Kasumi-1 (cell line): ENCODE measurements at regions not wholly inside any gene's neighbourhood (a gene's known extent, or its start where the extent isn't known, plus 50 kb on each side); places are given as distances from the start of the nearest gene placed in this dataset.
A peak's percentile ranks its signal among the peaks of the same experiment; 100 is the strongest.

ENCODE experiments used
- DNase-seq, 2 experiments: peaks; one replicate each; lab custom pipeline; 2025; lab: John Stamatoyannopoulos, UW

DNA sequence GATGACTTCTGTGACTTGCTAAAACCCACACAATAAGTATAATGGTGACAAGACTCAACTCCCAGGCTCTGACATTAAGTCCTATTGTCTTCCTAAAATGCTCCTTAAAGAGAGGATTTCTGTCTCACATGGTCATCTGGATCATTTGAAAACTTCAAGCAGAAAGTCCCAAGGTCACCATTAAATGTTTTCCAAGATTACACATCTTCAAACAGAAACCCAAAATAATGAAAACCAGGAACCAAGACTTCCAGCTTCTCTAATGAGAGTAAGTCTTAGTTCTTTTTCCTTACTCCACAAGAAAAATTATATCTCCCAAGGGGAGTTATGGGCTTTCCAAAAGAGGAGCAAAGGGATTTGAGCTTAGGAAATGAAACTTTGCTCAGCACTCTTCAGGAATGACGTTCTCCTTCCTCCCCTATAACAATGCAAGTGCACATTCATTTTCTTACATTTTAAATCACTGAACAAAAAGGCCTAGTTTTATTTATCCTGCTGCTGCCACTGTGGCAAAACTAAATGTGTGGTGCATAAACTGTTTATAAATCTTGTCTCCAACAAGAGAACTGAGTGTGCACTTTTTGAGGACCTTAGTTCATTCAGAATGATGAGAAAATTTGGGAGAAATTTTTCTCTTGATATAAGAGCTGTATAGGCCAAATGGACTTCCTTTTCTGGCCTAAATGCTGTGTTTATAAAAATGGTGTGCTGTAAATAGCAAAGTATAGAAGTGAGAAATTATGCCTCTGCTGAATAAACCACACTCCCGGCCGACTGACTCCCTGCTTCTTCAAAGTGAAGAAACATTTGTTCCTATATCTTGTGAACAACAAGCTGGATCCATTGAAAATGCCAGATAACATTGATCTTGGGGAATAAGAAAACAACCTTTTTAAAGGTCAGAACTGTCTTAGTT, 148.4 kb upstream of the PLEKHG7 start:
- DNase-seq, result no peak

DNA sequence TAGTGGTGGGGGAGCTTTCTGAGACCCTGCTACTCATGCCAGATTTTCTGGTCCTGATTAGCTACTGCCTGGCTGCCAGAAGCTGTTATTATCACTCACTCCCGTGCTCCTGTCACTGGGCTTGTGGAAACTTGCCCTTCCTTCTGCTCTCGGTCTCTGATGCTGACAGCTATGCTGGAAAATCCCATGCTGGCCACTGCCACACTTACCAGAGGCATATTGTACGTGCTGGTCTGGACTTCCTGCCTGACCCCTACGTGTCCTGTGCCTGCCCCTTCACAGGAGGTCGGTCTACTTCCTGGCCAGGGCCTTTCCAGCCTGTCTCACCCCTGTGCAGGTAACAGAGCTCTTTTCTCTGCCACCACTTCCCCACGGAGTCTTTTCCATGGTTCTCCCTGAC, 149.4 kb upstream of the PLEKHG7 start:
- no peak for DNase-seq

DNA sequence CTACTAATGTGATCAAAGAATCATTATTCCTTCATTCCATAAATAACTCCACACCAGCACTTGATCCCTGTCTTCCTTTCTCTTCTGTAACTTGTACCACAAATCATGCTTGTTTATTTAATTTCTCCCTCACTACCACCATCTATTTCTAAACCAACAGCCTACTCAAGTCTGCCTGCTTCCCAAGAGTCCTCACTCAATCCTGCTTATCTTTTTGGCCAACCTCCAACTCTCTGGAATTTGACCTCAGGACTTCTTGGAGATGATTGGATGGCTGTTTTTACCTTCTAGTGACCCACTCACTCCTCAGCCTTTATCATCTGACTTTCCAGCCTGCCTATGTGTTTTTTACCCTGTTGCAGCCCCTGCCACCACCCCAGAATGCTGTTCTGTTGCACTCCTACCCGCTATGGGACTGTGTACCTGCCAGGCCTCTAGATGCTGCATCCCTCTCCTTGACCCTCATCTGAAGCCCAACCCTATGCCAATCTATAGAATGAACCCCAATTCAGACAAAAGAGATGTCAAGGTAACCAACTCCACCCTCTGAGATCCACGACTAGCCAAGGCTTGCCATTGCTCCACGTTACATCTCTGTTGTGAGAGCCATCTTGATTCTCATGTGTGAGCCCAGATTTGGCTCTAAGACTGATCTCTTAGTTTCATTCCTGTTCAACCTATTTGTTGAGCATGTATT, 150.2 kb upstream of the PLEKHG7 start:
- DNase-seq, result no peak

DNA sequence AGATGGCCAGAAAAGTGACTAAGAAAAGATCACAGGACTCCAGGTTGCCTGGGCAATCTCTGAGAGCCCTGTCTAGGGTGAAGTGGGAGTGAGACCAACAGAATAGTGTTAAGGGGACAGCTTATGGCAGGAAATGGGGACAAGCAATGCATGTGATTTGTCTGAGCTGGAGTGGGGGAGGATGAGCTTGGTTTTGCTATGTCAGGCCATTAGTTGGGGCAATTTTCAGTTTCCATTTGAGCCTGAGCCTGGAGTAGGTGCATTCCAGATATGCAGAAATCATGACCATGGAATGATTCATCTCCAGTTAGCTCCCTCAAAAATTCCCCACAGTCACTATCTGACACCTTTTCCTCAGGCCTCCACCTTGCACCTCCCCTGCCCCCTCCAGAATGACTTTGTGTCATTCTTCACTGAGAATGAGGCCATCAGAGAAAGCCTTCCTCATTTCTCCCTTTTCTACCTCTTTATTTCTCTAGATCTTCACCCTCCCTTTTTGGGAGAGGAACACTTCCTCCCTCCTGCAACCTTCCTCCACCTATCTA, 150.9 kb upstream of the PLEKHG7 start:
- no peak for DNase-seq

- DNase-seq, result no peak
Measured at GRCh38 chr12:92551210-92551609, 151.6 kb upstream of the PLEKHG7 start.

DNA sequence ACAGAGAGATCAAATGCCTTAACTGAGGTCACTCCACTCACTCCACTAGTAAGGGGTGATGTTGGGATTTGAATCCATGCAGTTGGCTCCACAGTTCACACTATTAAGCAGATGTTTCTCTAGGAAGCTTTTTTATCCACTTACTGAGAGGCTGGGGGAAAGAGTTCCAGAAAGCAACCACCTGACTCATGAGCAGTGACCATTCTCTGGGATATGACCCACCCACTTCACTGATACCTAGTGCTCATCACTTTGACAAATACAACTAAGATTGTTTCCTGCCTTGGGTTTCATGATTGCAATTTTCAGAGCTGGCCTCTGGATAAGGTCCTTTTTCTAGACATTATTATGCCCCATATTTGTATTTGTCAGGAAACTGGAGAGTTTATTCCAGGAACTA, 152.1 kb upstream of the PLEKHG7 start:
- no peak for DNase-seq

- no peak for DNase-seq
Measured at GRCh38 chr12:92550254-92550653, 152.5 kb upstream of the PLEKHG7 start.

DNA sequence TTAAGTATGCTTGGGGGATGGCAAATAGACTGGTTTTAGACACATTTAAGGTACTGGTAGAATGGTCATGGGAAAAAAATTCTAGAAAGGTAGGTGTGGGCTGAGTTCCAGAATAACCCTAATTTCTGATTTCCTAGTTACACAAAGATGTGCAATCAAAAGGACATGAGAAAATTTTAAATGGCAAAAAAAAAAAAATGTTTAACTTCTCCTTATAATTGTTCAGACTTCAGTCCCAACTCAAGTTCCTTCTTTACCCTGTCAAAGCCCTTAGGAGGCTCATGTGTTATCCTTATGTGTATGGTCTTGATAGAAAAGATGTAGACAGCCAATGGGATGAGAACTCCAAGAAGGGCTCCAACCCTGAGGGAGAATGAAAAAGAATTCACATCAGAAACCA, 153.3 kb upstream of the PLEKHG7 start:
- DNase-seq, result no peak

GRCh38 chr12:92547906-92548305, 154.9 kb upstream of the PLEKHG7 start:
- no peak for DNase-seq

DNA sequence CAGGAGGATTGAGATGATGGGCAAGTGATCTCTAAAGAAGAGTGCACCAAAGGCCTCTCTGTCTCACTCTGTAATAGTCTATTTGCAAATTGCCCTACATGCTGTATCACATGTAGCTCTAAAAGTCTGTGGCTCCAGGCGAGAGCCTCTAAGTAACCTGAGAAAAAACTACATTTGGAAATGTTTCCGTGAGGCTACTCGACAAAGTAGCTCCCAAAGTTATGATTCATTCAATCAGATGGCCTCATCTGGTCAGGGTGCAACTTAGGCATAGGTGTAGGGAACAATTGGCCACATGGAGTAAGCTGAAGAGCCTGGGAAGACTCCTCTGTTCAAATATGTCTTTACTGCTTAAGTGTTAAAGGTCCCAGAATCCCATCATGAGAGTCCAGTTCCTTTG, 155.4 kb upstream of the PLEKHG7 start:
- DNase-seq, result no peak

- no peak for DNase-seq
Measured at GRCh38 chr12:92546635-92547348, 156.0 kb upstream of the PLEKHG7 start.

DNA sequence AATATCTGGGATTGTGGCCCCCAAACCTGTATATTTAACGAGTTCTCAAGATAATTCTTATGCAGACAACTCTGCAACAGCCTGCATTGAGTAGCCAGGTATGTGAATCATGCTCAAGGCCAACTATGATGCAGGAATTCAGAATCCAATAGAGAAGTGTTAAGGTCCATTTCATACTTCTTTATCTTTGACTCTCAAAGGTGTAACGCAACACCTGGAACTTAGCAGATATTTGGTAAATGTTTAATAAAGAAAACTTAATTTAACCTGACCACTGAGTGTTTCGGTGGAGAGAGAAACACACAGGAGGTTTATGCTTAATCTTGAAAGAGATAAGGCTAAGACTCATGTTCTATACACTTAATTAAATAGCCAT, 156.5 kb upstream of the PLEKHG7 start:
- DNase-seq, result no peak

DNA sequence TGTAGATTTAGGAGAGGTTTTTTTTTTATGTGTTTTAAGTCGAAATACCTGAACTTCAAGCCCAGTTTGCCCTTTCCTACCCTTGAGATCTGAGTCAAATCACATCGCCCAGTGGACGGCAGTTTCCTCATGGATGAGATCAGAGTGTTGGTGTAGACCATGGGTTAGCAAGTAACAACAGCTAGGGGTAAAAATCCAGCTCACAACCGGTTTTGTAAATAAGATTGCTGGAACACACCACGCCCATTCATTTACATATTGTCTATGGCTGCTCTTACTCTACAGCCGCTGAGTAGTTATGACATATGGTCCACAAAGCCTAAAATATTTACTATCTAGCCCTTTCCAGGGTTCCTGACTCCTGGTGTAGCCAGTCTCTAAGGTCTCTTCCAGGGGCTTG, 158.5 kb upstream of the PLEKHG7 start:
- no peak for DNase-seq

GRCh38 chr12:92543840-92544239, 158.9 kb upstream of the PLEKHG7 start:
- DNase-seq, result no peak

- DNase-seq, result no peak
Measured at GRCh38 chr12:92543359-92543758, 159.4 kb upstream of the PLEKHG7 start.

GRCh38 chr12:92541731-92542130, 161.1 kb upstream of the PLEKHG7 start:
- no peak for DNase-seq

GRCh38 chr12:92540782-92541423, 161.9 kb upstream of the PLEKHG7 start:
- DNase-seq, result peak in 1 of 2 experiments; percentile 12

- DNase-seq, result no peak
Measured at GRCh38 chr12:92539976-92540781, 162.6 kb upstream of the PLEKHG7 start.

GRCh38 chr12:92539110-92539749, 163.6 kb upstream of the PLEKHG7 start:
- DNase-seq, result peak; percentile 78 to 85

DNA sequence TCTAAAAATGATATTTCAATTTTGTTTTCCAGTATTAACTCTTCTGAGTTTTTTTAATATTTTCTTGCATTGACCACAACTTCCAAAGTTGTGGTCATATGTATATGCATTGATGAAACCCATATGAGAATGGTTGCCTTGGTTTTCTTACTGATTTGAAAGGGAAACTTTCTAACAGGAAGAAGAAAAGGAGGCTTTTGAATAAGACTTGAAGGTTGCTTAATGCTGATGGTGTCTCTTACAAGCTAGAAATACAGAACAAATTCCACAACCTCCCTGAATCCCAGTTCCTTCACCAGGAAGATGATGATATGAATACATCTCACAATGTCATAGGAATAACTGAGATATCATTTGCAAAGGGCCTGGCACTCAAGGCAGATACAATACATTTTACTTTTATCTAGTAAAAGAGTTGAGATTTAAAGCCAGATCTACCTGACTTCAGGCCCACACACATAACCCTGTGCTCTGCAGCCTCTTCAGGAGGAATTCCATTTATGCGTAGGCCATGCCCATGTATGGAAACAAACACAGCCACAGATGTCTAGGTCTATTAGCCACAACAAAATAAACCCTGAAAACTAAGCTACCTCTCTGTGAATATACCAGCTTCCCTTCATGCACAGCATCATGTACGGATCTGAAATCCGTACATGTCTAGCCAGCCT, 165.4 kb upstream of the PLEKHG7 start:
- DNase-seq, result no peak
